Endodermal cell (in vitro differentiated cells): ENCODE measurements at regions not wholly inside any gene's neighbourhood (a gene's known extent, or its start where the extent isn't known, plus 50 kb on each side); places are given as distances from the start of the nearest gene placed in this dataset.

Source experiments
- DNase-seq: peaks from one replicate; pipeline ENCODE4 v3.0.0-alpha.2; 2017
- H3K27ac ChIP-seq: 2 replicates; pipeline ENCODE4 v1.5.1; 2013; ENCODE audit warnings: mild to moderate bottlenecking, low read depth, low read length, moderate library complexity
- H3K27me3 ChIP-seq: 2 replicates; pipeline ENCODE4 v1.6.1; 2013; ENCODE audit warnings: mild to moderate bottlenecking, low read length, moderate library complexity; ENCODE audit not compliant: insufficient read depth, control insufficient read depth, poor library complexity, severe bottlenecking
- H3K36me3 ChIP-seq: 2 replicates; pipeline ENCODE4 v1.7.0; 2013; ENCODE audit warnings: mild to moderate bottlenecking, low read length, moderate library complexity; ENCODE audit not compliant: control insufficient read depth, insufficient read depth
- H3K4me1 ChIP-seq: one replicate; pipeline ENCODE4 v1.7.0; 2013; ENCODE audit warnings: low read length; ENCODE audit not compliant: control insufficient read depth, insufficient read depth
- H3K4me3 ChIP-seq: 2 replicates; pipeline ENCODE4 v1.5.1; 2013; ENCODE audit warnings: mild to moderate bottlenecking, low read length, moderate library complexity
- H3K9ac ChIP-seq: 2 replicates; pipeline ENCODE4 v1.6.1; 2013; ENCODE audit warnings: mild to moderate bottlenecking, low read length, moderate library complexity; ENCODE audit not compliant: poor library complexity, severe bottlenecking; ENCODE audit errors: extremely low read depth
- H3K9me3 ChIP-seq: 2 replicates; pipeline ENCODE4 v1.6.1; 2013; ENCODE audit warnings: mild to moderate bottlenecking, low read length, moderate library complexity; ENCODE audit not compliant: control insufficient read depth
- H3K27ac Mint-ChIP-seq: 2 replicates; pipeline ENCODE4 v1.8.0; 2020; ENCODE audit warnings: mixed read lengths
- H3K27me3 Mint-ChIP-seq: 2 replicates; pipeline ENCODE4 v1.8.0; 2021; ENCODE audit warnings: mild to moderate bottlenecking, mixed read lengths; ENCODE audit not compliant: insufficient read depth
- H3K36me3 Mint-ChIP-seq: 2 replicates; pipeline ENCODE4 v1.8.0; 2020; ENCODE audit warnings: low read depth, mixed read lengths
- H3K4me1 Mint-ChIP-seq: 2 replicates; pipeline ENCODE4 v1.8.0; 2020; ENCODE audit warnings: mixed read lengths
- H3K4me3 Mint-ChIP-seq: 2 replicates; pipeline ENCODE4 v1.8.0; 2020; ENCODE audit warnings: mild to moderate bottlenecking, moderate library complexity, mixed read lengths
- H3K9me3 Mint-ChIP-seq: 2 replicates; pipeline ENCODE4 v1.8.0; 2020; ENCODE audit warnings: mild to moderate bottlenecking, mixed read lengths
- WGBS, 2 experiments: methylation state at CpG; one replicate each; pipeline versions ENCODE4 v1.1.5 to v1.1.7; 2013; ENCODE audit warnings: missing lambda C conversion rate in 2 of 2, mixed read lengths in 1 of 2; ENCODE audit not compliant: insufficient coverage in 1 of 2, insufficient read length in 1 of 2; 5-methylcytosine and 5-hydroxymethylcytosine counted together
- TF ChIP-seq, protein P1 (sequence below): fragments of 200-600 bp; sonication (generic); conservative IDR thresholded peaks from 2 replicates; pipeline ENCODE4 v1.5.0; 2021; ENCODE audit warnings: antibody characterized with exemption, mild to moderate bottlenecking

- DNase-seq: no peak
- Mint-ChIP-seq H3K4me1 (no peaks in the 10 kb centered on the region), H3K4me3 (no peak overlapping the region), H3K27me3 (peaks cover 1% of the 10 kb centered on the region), H3K36me3 (no peaks in the 10 kb centered on the region), H3K9me3 (no peaks in the 10 kb centered on the region), H3K27ac (no peak overlapping the region)
- Histone ChIP-seq H3K27me3 (no peaks in the 10 kb centered on the region), H3K4me3 (no peak overlapping the region), H3K4me1 (no peaks in the 10 kb centered on the region), H3K36me3 (no peaks in the 10 kb centered on the region), H3K9me3 (no peaks in the 10 kb centered on the region), H3K9ac (no peak overlapping the region), H3K27ac (no peak overlapping the region)
- WGBS, 2 experiments: 88% methylated on average over 1 of the region's 1 CpG; no CpG with 5 or more reads in 1 of the 2 experiments
- TF ChIP-seq, protein P1, sequence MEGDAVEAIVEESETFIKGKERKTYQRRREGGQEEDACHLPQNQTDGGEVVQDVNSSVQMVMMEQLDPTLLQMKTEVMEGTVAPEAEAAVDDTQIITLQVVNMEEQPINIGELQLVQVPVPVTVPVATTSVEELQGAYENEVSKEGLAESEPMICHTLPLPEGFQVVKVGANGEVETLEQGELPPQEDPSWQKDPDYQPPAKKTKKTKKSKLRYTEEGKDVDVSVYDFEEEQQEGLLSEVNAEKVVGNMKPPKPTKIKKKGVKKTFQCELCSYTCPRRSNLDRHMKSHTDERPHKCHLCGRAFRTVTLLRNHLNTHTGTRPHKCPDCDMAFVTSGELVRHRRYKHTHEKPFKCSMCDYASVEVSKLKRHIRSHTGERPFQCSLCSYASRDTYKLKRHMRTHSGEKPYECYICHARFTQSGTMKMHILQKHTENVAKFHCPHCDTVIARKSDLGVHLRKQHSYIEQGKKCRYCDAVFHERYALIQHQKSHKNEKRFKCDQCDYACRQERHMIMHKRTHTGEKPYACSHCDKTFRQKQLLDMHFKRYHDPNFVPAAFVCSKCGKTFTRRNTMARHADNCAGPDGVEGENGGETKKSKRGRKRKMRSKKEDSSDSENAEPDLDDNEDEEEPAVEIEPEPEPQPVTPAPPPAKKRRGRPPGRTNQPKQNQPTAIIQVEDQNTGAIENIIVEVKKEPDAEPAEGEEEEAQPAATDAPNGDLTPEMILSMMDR: no peak
Observed at GRCh38 chr6:74482180-74482579, 723.7 kb downstream of the COL12A1 start.

- no peaks in the 10 kb centered on the region for H3K27me3 Mint-ChIP-seq
- no peaks in the 10 kb centered on the region for H3K36me3 Mint-ChIP-seq
- no peak for DNase-seq
- no peaks in the 10 kb centered on the region for H3K36me3 ChIP-seq
- no peaks in the 10 kb centered on the region for H3K4me1 Mint-ChIP-seq
- H3K27ac Mint-ChIP-seq: no peak overlapping the region
- TF ChIP-seq, protein P1: no peak
- H3K9me3 Mint-ChIP-seq: no peaks in the 10 kb centered on the region
- no peak overlapping the region for H3K27ac ChIP-seq
- H3K9me3 ChIP-seq: no peaks in the 10 kb centered on the region
- no peak overlapping the region for H3K4me3 Mint-ChIP-seq
- H3K4me3 ChIP-seq: no peak overlapping the region
- no peaks in the 10 kb centered on the region for H3K27me3 ChIP-seq
- no peaks in the 10 kb centered on the region for H3K4me1 ChIP-seq
- WGBS, 2 experiments: 90 to 100% methylated on average over 2 of the region's 2 CpGs
- H3K9ac ChIP-seq: no peak overlapping the region
Observed at GRCh38 chr6:74480561-74480960, 725.3 kb downstream of the COL12A1 start.

GRCh38 chr6:74479960-74480359, 725.9 kb downstream of the COL12A1 start:
- 89 to 91% methylated on average over 5 to 8 of the region's 8 CpGs for WGBS, 2 experiments
- Histone ChIP-seq H3K36me3 (no peaks in the 10 kb centered on the region), H3K27ac (no peak overlapping the region), H3K4me3 (no peak overlapping the region), H3K4me1 (no peaks in the 10 kb centered on the region), H3K9me3 (no peaks in the 10 kb centered on the region), H3K27me3 (no peaks in the 10 kb centered on the region), H3K9ac (no peak overlapping the region)
- TF ChIP-seq, protein P1: no peak
- Mint-ChIP-seq H3K4me1 (no peaks in the 10 kb centered on the region), H3K4me3 (no peak overlapping the region), H3K9me3 (no peaks in the 10 kb centered on the region), H3K36me3 (no peaks in the 10 kb centered on the region), H3K27ac (no peak overlapping the region), H3K27me3 (no peaks in the 10 kb centered on the region)
- no peak for DNase-seq
